ENCODE measurements at regions not wholly inside any gene's neighbourhood (a gene's known extent, or its start where the extent isn't known, plus 50 kb on each side); places are given as distances from the start of the nearest gene placed in this dataset.

GRCh38 chr9:12289711-12290110, 403.5 kb upstream of the TYRP1 start:
- H3K4me1 Mint-ChIP-seq = peaks cover 5% of the 10 kb centered on the region
- no peaks in the 10 kb centered on the region for H3K9me3 Mint-ChIP-seq
- no peak for DNase-seq
- TF ChIP-seq CTCF (IDR thresholded peaks at IDR 0.05) = no peak
- no peaks in the 10 kb centered on the region for H3K36me3 Mint-ChIP-seq (ENCODE audit: low read depth)
- no peak overlapping the region for H3K27ac Mint-ChIP-seq
- H3K4me3 Mint-ChIP-seq = no peak overlapping the region
- H3K27me3 Mint-ChIP-seq (ENCODE audit: low read depth, poor library complexity) = no peaks in the 10 kb centered on the region

GRCh38 chr9:12290166-12290869, 402.9 kb upstream of the TYRP1 start:
- Mint-ChIP-seq H3K9me3 (no peaks in the 10 kb centered on the region), H3K27ac (no peak overlapping the region), H3K4me3 (no peak overlapping the region), H3K36me3 (ENCODE audit: low read depth) (no peaks in the 10 kb centered on the region), H3K27me3 (ENCODE audit: low read depth, poor library complexity) (no peaks in the 10 kb centered on the region), H3K4me1 (peaks cover 5% of the 10 kb centered on the region)
- TF ChIP-seq CTCF (IDR thresholded peaks at IDR 0.05) = no peak
- DNase-seq = no peak

- no peak for TF ChIP-seq CTCF (IDR thresholded peaks at IDR 0.05)
- no peak for DNase-seq
These were observed 388.0 kb upstream of the TYRP1 start for GRCh38 chr9:12305211-12305610.

GRCh38 chr9:12314589-12314988, 378.6 kb upstream of the TYRP1 start:
- Mint-ChIP-seq H3K4me1 (no peaks in the 10 kb centered on the region), H3K9me3 (peaks cover 35% of the 10 kb centered on the region)
- no peak for TF ChIP-seq CTCF (IDR thresholded peaks at IDR 0.05)

More at GRCh38 chr9:12305211-12305610, 388.0 kb upstream of the TYRP1 start:
- no peak overlapping the region for H3K4me3 Mint-ChIP-seq
- H3K9me3 Mint-ChIP-seq = peaks cover 16% of the 10 kb centered on the region
- no peaks in the 10 kb centered on the region for H3K36me3 Mint-ChIP-seq (ENCODE audit: low read depth)
- peaks cover 4% of the 10 kb centered on the region for H3K27me3 Mint-ChIP-seq (ENCODE audit: low read depth, poor library complexity)
- H3K4me1 Mint-ChIP-seq = no peaks in the 10 kb centered on the region
- no peak overlapping the region for H3K27ac Mint-ChIP-seq

GRCh38 chr9:12318732-12319685, 374.2 kb upstream of the TYRP1 start:
- Mint-ChIP-seq H3K9me3 (no peaks in the 10 kb centered on the region), H3K4me3 (no peak overlapping the region), H3K4me1 (no peaks in the 10 kb centered on the region), H3K27ac (no peak overlapping the region), H3K27me3 (ENCODE audit: low read depth, poor library complexity) (no peaks in the 10 kb centered on the region), H3K36me3 (ENCODE audit: low read depth) (no peaks in the 10 kb centered on the region)
- no peak for TF ChIP-seq CTCF (IDR thresholded peaks at IDR 0.05)
- DNase-seq = no peak

More at GRCh38 chr9:12314589-12314988, 378.6 kb upstream of the TYRP1 start:
- no peak for DNase-seq
- H3K27me3 Mint-ChIP-seq (ENCODE audit: low read depth, poor library complexity) = peaks cover 2% of the 10 kb centered on the region
- H3K36me3 Mint-ChIP-seq (ENCODE audit: low read depth) = no peaks in the 10 kb centered on the region
- no peak overlapping the region for H3K27ac Mint-ChIP-seq
- no peak overlapping the region for H3K4me3 Mint-ChIP-seq
